ENCODE measurements at regions not wholly inside any gene's neighbourhood (a gene's known extent, or its start where the extent isn't known, plus 50 kb on each side); places are given as distances from the start of the nearest gene placed in this dataset.

GRCh38 chr2:82055846-82056245 is 1751.3 kb upstream of the LRRTM1 start:
- no peak overlapping the region for H3K4me3 ChIP-seq (ENCODE audit: low read length)
- no peak overlapping the region for H3K9ac ChIP-seq (ENCODE audit: low read length)
- no peaks in the 10 kb centered on the region for H3K79me2 ChIP-seq (ENCODE audit: low read length)
- no peaks in the 10 kb centered on the region for H3K36me3 ChIP-seq (replicated peaks; ENCODE audit: insufficient read depth, low read length)
- no peaks in the 10 kb centered on the region for H4K20me1 ChIP-seq (ENCODE audit: insufficient read depth, low read length)
- H3K4me1 ChIP-seq (ENCODE audit: low read length) = no peaks in the 10 kb centered on the region
- H3K9me2 ChIP-seq (replicated peaks; ENCODE audit: insufficient read depth, low read length) = no peaks in the 10 kb centered on the region
- no peak overlapping the region for H3K4me2 ChIP-seq (ENCODE audit: low read depth, low read length)
- no peaks in the 10 kb centered on the region for H3K27me3 ChIP-seq (replicated peaks; ENCODE audit: insufficient read depth, low read length)
- DNase-seq = no peak
- H2AFZ ChIP-seq (ENCODE audit: low read length) = no peak overlapping the region
- H3K9me3 ChIP-seq (replicated peaks; ENCODE audit: insufficient read depth, low read length) = no peaks in the 10 kb centered on the region
- H3K27ac ChIP-seq (ENCODE audit: low read length) = no peak overlapping the region
- no peak for TF ChIP-seq EZH2 (optimal IDR thresholded peaks at IDR 0.05; ENCODE audit: low read depth, low read length)
- TF ChIP-seq CTCF (IDR thresholded peaks at IDR 0.05; ENCODE audit: low read length) = no peak
- no peak for TF ChIP-seq EZH2phosphoT487 (IDR thresholded peaks at IDR 0.05; ENCODE audit: low read length)
- H3F3A ChIP-seq (ENCODE audit: insufficient read depth, low read length) = no peaks in the 10 kb centered on the region

- no peak overlapping the region for H2AFZ ChIP-seq (ENCODE audit: low read length)
- no peaks in the 10 kb centered on the region for H3K27me3 ChIP-seq (replicated peaks; ENCODE audit: insufficient read depth, low read length)
- TF ChIP-seq EZH2phosphoT487 (IDR thresholded peaks at IDR 0.05; ENCODE audit: low read length) (no peak), EZH2 (optimal IDR thresholded peaks at IDR 0.05; ENCODE audit: low read depth, low read length) (no peak), CTCF (IDR thresholded peaks at IDR 0.05; ENCODE audit: low read length) (no peak)
- no peak overlapping the region for H3K4me3 ChIP-seq (ENCODE audit: low read length)
- no peaks in the 10 kb centered on the region for H3K9me3 ChIP-seq (replicated peaks; ENCODE audit: insufficient read depth, low read length)
- H3K9ac ChIP-seq (ENCODE audit: low read length) = no peak overlapping the region
- H3K9me2 ChIP-seq (replicated peaks; ENCODE audit: insufficient read depth, low read length) = no peaks in the 10 kb centered on the region
- no peaks in the 10 kb centered on the region for H3K36me3 ChIP-seq (replicated peaks; ENCODE audit: insufficient read depth, low read length)
- H3F3A ChIP-seq (ENCODE audit: insufficient read depth, low read length) = no peaks in the 10 kb centered on the region
- no peak overlapping the region for H3K27ac ChIP-seq (ENCODE audit: low read length)
- no peak overlapping the region for H3K4me2 ChIP-seq (ENCODE audit: low read depth, low read length)
- H3K79me2 ChIP-seq (ENCODE audit: low read length) = no peaks in the 10 kb centered on the region
- H4K20me1 ChIP-seq (ENCODE audit: insufficient read depth, low read length) = no peaks in the 10 kb centered on the region
- DNase-seq = no peak
- H3K4me1 ChIP-seq (ENCODE audit: low read length) = no peaks in the 10 kb centered on the region
These were observed 1739.3 kb upstream of the LRRTM1 start for GRCh38 chr2:82043867-82044266.

GRCh38 chr2:82027921-82028615 is 1723.5 kb upstream of the LRRTM1 start:
- Histone ChIP-seq H3K27ac (ENCODE audit: low read length) (no peak overlapping the region), H3K9ac (ENCODE audit: low read length) (no peak overlapping the region), H3K9me3 (replicated peaks; ENCODE audit: insufficient read depth, low read length) (no peaks in the 10 kb centered on the region), H3K4me3 (ENCODE audit: low read length) (no peak overlapping the region), H3K4me1 (ENCODE audit: low read length) (no peaks in the 10 kb centered on the region), H2AFZ (ENCODE audit: low read length) (no peak overlapping the region), H3K27me3 (replicated peaks; ENCODE audit: insufficient read depth, low read length) (no peaks in the 10 kb centered on the region), H3F3A (ENCODE audit: insufficient read depth, low read length) (no peaks in the 10 kb centered on the region), H3K36me3 (replicated peaks; ENCODE audit: insufficient read depth, low read length) (no peaks in the 10 kb centered on the region), H3K9me2 (replicated peaks; ENCODE audit: insufficient read depth, low read length) (no peaks in the 10 kb centered on the region), H3K79me2 (ENCODE audit: low read length) (no peaks in the 10 kb centered on the region), H4K20me1 (ENCODE audit: insufficient read depth, low read length) (no peaks in the 10 kb centered on the region), H3K4me2 (ENCODE audit: low read depth, low read length) (no peak overlapping the region)
- DNase-seq = no peak
- TF ChIP-seq CTCF (IDR thresholded peaks at IDR 0.05; ENCODE audit: low read length) (no peak), EZH2 (optimal IDR thresholded peaks at IDR 0.05; ENCODE audit: low read depth, low read length) (no peak)
